HFF-Myc (cell line): ENCODE measurements at regions not wholly inside any gene's neighbourhood (a gene's known extent, or its start where the extent isn't known, plus 50 kb on each side); places are given as distances from the start of the nearest gene placed in this dataset.
A peak's percentile ranks its signal among the peaks of the same experiment; 100 is the strongest.

Experiments
- DNase-seq: peaks from one replicate; pipeline ENCODE4 v3.0.0-alpha.2; 2011; ENCODE audit warnings: low read depth; ENCODE audit errors: extremely low read depth
- H3K4me3 ChIP-seq: replicated peaks from 2 replicates; pipeline ENCODE4 v1.5.1; 2011; ENCODE audit warnings: low read depth, mild to moderate bottlenecking, control low read depth, low read length
- CTCF ChIP-seq: IDR thresholded peaks from 2 replicates; pipeline ENCODE4 v1.5.1; 2012; ENCODE audit warnings: mild to moderate bottlenecking, low read depth, low read length, control low read depth; ENCODE audit errors: missing control alignments

GRCh38 chr13:80030491-80030890 lies 310.4 kb downstream of the SPRY2 start:
- H3K4me3 ChIP-seq = no peak overlapping the region
- TF ChIP-seq CTCF = peak; percentile 31

GRCh38 chr13:80029170-80029569 lies 311.8 kb downstream of the SPRY2 start:
- no peak for TF ChIP-seq CTCF
- no peak for DNase-seq
- H3K4me3 ChIP-seq = no peak overlapping the region

More at GRCh38 chr13:80030491-80030890, 310.4 kb downstream of the SPRY2 start:
- DNase-seq = peak; percentile 29

- H3K4me3 ChIP-seq = no peak overlapping the region
- TF ChIP-seq CTCF = no peak
- no peak for DNase-seq
Measured at GRCh38 chr13:80022146-80022545, 318.8 kb downstream of the SPRY2 start.

- TF ChIP-seq CTCF = no peak
- no peak overlapping the region for H3K4me3 ChIP-seq
- DNase-seq = no peak
Measured at GRCh38 chr13:80012251-80012650, 328.7 kb downstream of the SPRY2 start.

GRCh38 chr13:80011448-80012212 lies 329.3 kb downstream of the SPRY2 start:
- no peak for DNase-seq
- no peak overlapping the region for H3K4me3 ChIP-seq
- TF ChIP-seq CTCF = no peak

DNA sequence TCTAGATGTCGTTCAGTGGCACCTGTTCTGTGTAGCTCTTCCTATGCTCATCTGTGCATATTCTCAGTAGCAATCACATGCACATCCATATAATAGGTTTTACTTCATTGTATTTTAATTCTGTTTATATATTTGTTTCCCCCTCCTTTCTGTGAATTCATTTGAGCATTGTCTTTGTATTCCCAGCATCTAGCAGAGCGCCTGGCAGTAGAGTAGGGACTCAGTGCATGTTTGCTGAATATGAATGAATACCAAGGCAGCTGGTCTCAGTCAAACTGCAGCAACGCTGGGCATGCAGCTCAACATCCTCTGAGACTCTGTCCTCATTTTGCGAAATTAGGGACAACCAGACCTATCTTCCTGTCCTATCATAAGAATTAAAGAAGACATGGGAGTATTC lies 330.1 kb downstream of the SPRY2 start:
- no peak for TF ChIP-seq CTCF
- DNase-seq = no peak
- H3K4me3 ChIP-seq = no peak overlapping the region
